Coronary artery (tissue), 2 donors: ENCODE measurements at regions not wholly inside any gene's neighbourhood (a gene's known extent, or its start where the extent isn't known, plus 50 kb on each side); places are given as distances from the start of the nearest gene placed in this dataset.

ENCODE experiments used
- DNase-seq: peaks from one replicate; pipeline ENCODE4 v3.0.0-alpha.2; 2017; ENCODE audit warnings: low spot score
- H3K27ac ChIP-seq, 2 donors: fragments of 200-600 bp; sonication (generic); one replicate each; pipeline ENCODE4 v1.5.1; 2016 to 2019
- H3K4me3 ChIP-seq: fragments of 200-600 bp; sonication (generic); 2 replicates; pipeline ENCODE4 v1.5.1; 2016; ENCODE audit warnings: mild to moderate bottlenecking, moderate library complexity
- TF ChIP-seq, protein P1 (sequence below): fragments of 200-600 bp; sonication (generic); IDR thresholded peaks from one replicate; pipeline ENCODE4 v1.5.1; 2019; ENCODE audit warnings: antibody characterized with exemption

DNA sequence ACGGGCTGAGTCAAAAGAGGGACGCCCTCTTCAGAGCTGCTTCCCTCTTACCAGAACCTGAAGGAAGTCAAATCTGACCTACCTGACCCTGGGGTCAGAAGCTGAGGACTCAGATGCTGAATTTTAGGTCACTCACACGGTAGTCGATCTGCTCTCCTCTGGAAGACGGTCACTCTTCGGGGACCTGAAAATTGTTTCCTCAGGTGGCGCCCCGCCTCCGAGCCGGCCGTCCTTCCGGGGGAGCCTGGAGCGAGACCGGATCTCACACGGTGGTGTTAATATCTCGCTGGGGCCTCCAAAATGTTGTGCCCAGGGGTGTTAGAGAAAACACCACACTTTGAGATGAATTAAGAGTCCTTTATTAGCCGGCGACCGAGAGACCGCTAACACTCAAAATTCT lies 737.2 kb downstream of the SI start:
- Histone ChIP-seq H3K27ac (no peak overlapping the region), H3K4me3 (no peak overlapping the region)
- no peak for DNase-seq
- TF ChIP-seq, protein P1, sequence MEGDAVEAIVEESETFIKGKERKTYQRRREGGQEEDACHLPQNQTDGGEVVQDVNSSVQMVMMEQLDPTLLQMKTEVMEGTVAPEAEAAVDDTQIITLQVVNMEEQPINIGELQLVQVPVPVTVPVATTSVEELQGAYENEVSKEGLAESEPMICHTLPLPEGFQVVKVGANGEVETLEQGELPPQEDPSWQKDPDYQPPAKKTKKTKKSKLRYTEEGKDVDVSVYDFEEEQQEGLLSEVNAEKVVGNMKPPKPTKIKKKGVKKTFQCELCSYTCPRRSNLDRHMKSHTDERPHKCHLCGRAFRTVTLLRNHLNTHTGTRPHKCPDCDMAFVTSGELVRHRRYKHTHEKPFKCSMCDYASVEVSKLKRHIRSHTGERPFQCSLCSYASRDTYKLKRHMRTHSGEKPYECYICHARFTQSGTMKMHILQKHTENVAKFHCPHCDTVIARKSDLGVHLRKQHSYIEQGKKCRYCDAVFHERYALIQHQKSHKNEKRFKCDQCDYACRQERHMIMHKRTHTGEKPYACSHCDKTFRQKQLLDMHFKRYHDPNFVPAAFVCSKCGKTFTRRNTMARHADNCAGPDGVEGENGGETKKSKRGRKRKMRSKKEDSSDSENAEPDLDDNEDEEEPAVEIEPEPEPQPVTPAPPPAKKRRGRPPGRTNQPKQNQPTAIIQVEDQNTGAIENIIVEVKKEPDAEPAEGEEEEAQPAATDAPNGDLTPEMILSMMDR: no peak

GRCh38 chr3:164340273-164340672 lies 738.0 kb downstream of the SI start:
- no peak overlapping the region for H3K27ac ChIP-seq
- no peak for DNase-seq
- no peak overlapping the region for H3K4me3 ChIP-seq
- TF ChIP-seq, protein P1: no peak

DNA sequence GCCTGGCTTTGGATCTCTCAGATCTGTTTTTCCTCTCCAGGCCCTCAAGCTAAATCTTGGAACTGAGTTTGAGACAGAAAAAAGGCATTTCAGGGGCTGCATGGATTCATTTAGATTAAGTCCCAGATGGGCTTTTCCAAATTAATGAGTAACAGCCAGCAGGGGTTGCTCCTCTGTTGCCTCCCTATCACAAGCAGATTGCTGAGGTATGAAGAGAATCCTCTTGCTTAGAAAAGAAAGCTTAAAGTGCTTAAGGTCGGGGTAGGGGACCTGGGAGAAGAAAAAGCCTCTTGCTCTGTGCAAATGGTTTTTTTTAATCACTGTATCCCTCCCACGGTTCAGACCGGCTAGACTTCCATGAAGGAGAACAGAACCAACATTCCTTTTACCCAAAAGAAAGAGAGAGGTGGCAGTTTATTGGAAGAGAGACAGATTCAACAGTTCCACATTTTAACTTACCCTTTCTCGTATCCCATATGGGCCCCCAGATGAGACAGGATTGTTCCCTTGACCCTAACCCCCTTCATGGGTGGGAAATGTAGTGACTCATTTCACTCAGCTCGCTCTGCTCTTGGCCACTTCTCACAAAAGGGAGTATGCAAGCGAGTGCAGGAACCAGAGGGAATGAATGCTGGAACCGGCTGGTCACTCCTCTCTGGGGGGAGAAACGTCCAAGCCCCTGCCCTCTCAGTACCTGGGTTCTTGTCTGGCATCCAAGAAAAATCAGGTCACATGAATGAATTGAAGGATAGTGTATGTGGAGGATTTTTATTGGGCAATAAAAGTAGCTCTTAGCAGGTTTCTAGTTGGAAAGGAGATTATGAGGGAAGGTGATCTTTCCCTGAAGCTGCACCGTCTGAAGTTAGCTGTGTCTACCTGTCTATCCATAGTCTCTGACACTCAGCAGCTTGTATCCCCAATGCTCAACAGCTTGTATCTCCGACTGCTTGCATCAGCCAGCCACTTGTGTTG lies 745.2 kb downstream of the SI start:
- TF ChIP-seq, protein P1: no peak
- H3K4me3 ChIP-seq: no peak overlapping the region
- no peak overlapping the region for H3K27ac ChIP-seq
- DNase-seq: no peak

DNA sequence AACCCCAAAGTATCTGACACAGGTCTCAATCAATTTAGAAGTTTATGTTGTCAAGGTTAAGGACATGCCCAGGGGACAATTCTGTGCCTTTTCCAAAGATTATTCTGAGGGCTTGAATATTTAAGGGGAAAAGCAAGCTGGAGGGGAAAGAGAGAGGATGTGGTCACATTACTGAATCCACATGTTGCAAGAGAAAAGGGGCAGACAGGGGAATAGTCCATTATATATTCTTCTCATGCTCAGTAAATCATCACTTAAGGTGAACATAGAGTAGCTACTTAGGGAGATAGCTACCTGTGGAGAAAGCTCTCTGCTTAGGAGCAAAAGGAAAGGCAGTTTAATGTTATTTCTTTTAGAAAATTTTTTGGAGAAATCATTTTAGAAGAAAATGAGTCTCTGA lies 751.6 kb downstream of the SI start:
- TF ChIP-seq, protein P1: no peak
- no peak overlapping the region for H3K27ac ChIP-seq
- no peak overlapping the region for H3K4me3 ChIP-seq
- DNase-seq: no peak

DNA sequence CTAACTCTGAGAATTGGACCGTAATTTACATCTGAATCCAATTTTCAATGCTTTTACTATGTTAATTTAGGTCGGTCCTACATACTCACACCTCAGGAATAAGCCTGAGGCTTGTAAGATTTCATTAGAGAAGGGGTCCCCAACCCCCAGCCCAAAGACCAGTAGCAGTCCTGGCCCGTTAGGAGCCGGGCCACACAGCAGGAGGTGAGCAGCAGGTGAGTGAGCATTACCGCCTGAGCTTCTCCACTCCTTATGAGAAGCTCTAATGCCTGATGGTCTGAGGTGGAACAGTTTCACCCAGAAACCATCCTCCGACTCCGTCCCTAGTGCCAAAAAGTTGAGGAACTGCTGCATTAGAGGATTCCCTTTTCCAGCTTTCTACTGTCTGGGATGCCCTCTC lies 757.3 kb downstream of the SI start:
- no peak for DNase-seq
- H3K4me3 ChIP-seq: no peak overlapping the region
- no peak overlapping the region for H3K27ac ChIP-seq
- TF ChIP-seq, protein P1: no peak

DNA sequence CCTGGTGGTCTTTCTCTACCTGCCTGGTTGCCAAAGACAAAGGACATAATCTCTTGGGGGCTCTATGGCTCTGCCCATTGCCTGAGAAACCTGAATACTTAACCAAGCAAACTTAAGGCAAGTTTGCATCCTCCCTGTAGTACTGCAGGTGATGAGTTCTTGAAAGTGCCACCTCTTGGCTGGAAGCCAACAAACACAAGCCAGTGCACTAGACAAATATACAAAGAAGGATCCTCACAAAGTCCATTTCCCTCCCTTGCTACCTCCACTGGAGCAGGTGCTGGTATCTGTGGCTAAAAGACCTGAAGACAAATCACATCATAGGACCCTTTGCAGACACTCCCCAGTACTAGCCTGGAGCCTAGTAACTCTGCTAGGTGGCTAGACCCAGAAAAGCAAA lies 772.3 kb downstream of the SI start:
- Histone ChIP-seq H3K27ac (no peak overlapping the region), H3K4me3 (no peak overlapping the region)
- no peak for DNase-seq
- TF ChIP-seq, protein P1: no peak

GRCh38 chr3:164303894-164304293 lies 774.4 kb downstream of the SI start:
- Histone ChIP-seq H3K4me3 (no peak overlapping the region), H3K27ac (no peak overlapping the region)
- DNase-seq: no peak
- TF ChIP-seq, protein P1: no peak
